ENCODE measurements at regions not wholly inside any gene's neighbourhood (a gene's known extent, or its start where the extent isn't known, plus 50 kb on each side); places are given as distances from the start of the nearest gene placed in this dataset.
"Not testable (repeated sequence)": the region's sequence is repeated elsewhere in the genome, so short reads cannot be mapped to it uniquely, and the experiment has no call there.

DNA sequence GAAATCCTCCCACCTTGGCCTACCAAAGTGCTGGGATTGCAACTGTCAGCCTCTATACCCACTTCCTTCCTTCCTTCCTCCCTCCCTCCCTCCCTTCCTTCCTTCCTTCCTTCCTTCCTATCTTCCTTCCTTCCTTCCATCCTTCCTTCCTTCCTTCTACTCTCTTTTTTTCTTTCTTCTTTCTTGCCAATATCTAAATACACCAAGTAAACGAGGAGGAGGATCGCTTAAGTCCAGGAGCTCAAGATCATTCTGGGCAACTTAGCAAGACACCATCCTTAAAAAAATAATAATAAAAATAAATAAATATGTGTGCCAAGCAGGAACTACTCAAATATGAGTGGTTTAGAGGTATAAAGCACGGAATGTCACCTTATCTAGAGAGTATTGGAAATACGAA lies 249.4 kb upstream of the TRIB2 start:
- TF ChIP-seq, protein P1, sequence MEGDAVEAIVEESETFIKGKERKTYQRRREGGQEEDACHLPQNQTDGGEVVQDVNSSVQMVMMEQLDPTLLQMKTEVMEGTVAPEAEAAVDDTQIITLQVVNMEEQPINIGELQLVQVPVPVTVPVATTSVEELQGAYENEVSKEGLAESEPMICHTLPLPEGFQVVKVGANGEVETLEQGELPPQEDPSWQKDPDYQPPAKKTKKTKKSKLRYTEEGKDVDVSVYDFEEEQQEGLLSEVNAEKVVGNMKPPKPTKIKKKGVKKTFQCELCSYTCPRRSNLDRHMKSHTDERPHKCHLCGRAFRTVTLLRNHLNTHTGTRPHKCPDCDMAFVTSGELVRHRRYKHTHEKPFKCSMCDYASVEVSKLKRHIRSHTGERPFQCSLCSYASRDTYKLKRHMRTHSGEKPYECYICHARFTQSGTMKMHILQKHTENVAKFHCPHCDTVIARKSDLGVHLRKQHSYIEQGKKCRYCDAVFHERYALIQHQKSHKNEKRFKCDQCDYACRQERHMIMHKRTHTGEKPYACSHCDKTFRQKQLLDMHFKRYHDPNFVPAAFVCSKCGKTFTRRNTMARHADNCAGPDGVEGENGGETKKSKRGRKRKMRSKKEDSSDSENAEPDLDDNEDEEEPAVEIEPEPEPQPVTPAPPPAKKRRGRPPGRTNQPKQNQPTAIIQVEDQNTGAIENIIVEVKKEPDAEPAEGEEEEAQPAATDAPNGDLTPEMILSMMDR (conservative IDR thresholded peaks at IDR 0.05; ENCODE audit: low read length): no peak
- DNase-seq (ENCODE audit: low read depth): no peak
- no peak overlapping the region for H3K4me3 ChIP-seq (ENCODE audit: low read length)

DNA sequence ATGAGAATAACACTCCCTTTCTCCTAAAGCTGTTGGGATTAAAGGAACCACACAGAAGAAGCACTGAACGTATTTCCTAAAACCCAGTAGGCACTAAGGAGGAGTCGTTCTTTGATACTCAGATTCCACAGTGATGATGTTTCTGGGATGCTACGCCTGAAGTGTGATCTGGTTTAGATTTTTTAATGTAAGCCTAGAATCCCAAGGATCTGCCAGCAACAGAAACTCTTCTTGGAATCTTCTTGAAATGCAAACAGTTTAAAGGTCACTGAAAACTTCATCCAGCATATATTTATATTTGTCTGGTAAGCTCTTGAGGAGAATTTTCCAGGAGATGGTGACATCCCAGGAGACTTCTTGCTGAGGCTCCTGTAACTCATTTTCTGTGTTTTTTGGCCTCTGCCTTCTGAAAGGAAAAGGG lies 247.6 kb upstream of the TRIB2 start:
- TF ChIP-seq, protein P1 (conservative IDR thresholded peaks at IDR 0.05; ENCODE audit: low read length): no peak
- peak; percentile 74 for DNase-seq (ENCODE audit: low read depth)
- no peak overlapping the region for H3K4me3 ChIP-seq (ENCODE audit: low read length)

DNA sequence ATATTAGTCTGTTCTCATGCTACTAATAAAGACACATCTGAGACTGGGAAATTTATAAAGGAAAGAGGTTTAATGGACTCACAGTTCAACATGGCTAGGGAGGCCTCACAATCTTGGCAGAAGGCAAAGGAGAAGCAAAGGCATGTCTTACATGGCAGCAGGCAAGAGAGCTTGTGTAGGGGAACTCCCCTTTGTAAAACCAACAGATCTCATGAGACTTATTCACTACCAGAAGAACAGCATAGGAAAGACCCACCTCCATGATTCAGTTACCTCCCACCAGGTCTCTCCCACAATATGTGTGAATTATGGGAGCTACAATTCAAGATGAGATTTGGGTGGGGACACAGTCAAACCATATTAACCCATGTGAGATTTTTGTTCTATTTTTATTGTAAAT lies 244.5 kb upstream of the TRIB2 start:
- H3K4me3 ChIP-seq (ENCODE audit: low read length); DNase-seq (ENCODE audit: low read depth): not testable (repeated sequence)

DNA sequence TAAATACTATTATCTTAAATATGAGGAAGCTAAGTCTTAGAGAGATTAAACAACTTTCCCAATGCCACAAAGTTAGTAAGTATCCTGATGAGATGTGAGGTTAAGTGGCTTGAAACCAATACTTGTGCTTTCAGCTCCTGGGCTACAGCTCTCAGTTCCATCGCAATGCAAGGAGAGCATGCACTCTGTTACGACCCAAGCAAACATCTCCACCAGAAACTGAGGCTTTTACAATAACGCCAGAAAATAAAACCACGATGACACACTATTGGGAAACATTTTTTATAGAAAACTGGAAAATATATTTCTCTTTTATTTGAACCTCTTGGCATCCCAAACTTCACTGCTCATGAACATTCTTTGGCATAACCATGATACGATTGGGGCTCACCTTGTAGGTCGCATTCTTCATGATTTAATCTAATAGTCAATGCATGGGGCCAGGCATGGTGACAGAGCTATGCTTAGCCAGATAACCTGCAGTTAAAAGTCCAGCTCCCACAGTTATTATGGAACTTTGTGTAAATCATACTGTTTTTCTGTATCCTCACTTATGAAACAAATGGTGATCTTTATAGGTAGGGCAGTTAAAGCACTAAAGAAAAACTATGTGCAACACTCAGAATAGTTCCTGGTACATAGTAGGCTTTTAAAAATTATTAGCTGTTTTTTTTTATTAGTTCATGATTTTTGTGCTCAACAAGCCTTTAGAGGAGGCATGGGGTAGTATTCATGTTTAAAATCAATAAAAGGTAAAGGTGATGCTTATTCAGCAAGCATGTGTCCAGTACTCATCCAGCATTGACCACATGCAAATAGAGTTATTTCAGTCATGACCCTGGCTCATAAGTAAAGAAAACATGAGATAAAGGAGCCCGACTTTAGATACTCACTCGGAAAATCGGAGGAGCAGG lies 238.3 kb upstream of the TRIB2 start:
- no peak for DNase-seq (ENCODE audit: low read depth)
- H3K4me3 ChIP-seq (ENCODE audit: low read length): no peak overlapping the region
- TF ChIP-seq, protein P1 (conservative IDR thresholded peaks at IDR 0.05; ENCODE audit: low read length): no peak

DNA sequence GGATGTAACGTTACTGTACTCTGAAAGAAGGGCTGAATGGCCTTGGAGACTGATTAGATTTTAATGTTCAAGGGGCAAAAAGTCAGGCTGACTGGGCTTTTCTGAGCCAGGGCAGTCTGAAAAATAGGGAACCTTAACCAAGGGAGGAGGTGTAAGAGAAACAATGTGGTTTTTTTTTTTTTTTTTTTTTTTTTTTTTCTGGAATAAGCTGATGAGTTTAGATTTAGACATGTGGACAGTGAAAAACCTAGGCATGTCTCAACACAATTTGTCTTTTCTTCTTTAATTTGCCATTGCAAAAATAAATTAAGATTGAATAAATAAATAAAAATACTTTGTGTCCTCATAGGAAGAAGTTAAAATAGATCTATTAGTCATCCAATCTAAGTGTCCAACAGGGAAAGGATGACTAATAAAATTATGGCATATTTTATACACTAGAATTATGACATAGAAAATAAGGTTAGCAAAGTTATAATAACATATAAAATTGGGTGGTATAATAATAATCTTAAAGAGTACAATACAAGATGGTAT lies 237.6 kb upstream of the TRIB2 start:
- no peak for DNase-seq (ENCODE audit: low read depth)
- TF ChIP-seq, protein P1 (conservative IDR thresholded peaks at IDR 0.05; ENCODE audit: low read length): no peak

DNA sequence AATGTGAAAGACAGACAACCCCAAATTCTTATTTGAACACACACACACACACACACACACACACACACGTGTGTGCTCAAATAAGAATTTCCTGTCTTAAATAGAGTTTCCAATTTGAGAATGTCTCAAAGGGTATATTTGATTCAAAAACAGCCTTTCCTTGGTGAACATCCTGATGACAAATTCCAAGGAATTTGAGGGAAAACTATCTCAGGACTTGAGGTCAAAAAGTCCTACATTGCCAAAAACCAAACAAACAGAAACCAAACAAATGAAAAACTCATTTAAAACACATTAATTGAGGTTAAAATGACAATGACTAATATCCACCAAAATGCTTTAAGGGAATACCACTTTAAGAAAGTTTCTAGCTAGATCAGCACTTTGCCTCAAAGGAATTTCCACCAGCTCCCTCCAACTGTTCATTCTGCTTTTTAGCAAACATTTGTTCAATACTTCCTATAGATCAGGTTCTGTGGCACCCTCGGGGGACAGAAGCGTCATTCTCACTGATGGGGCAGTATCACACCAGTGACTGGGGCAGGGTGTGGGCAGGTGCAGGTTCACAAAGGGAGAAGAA lies 232.1 kb upstream of the TRIB2 start:
- no peak overlapping the region for H3K4me3 ChIP-seq (ENCODE audit: low read length)
- peak; percentile 69 for DNase-seq (ENCODE audit: low read depth)
- TF ChIP-seq, protein P1 (conservative IDR thresholded peaks at IDR 0.05; ENCODE audit: low read length): no peak

More for the DNA sequence above, 237.6 kb upstream of the TRIB2 start:
- no peak overlapping the region for H3K4me3 ChIP-seq (ENCODE audit: low read length)

DNA sequence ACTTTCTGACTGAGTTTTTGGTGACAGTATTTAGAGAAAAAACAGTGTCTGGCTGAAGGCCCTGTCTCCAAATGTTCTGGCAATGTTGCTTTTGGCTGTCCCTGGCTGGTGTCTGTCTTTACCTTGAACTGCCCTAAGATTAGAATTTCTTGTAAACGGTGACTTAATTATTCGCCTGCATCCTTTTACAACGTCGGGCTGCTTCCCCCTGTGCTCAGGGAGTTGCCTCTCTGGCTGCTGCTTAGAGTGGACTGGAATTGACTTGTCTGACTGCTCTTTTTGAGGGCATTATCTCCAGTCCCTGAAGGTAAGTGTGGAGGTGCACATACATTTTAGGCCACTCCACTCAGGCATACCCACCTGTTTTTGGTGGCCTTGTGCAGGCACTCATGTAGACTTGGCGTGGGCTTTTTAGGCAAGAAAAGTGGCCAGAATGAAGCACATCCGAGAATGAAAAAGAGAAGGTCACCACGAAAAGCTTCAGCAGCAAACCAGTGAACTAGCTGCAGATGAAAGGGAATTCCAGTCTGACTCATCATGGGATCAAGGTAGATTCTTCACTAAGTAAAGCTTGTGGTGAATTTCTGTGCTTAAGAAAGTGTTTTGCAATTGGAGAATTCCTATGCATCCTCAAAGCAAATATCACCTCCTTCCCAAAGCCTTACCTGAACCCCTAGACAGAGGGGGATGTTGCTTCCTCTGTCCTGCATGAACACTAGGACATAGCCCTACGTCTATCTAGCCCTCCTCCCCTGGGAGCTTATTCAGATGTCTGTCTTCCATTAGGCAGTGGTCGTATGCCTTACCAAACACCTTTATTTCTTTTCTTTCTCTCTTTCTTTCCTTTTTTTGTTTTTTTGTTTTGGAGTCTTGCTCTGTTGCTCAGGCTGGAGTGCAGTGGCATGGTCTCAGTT lies 230.3 kb upstream of the TRIB2 start:
- DNase-seq (ENCODE audit: low read depth): peak; percentile 26
- TF ChIP-seq, protein P1 (conservative IDR thresholded peaks at IDR 0.05; ENCODE audit: low read length): no peak

More for the DNA sequence above, 230.3 kb upstream of the TRIB2 start:
- H3K4me3 ChIP-seq (ENCODE audit: low read length): no peak overlapping the region

Data from AG10803 (cell line).